ENCODE measurements at regions not wholly inside any gene's neighbourhood (a gene's known extent, or its start where the extent isn't known, plus 50 kb on each side); places are given as distances from the start of the nearest gene placed in this dataset.

- no peak for TF ChIP-seq NFYB (CRISPR knock-in tag; conservative IDR thresholded peaks at IDR 0.05; ENCODE audit: low read depth)
- TF ChIP-seq CTCF (IDR thresholded peaks at IDR 0.05), result no peak
Observed at GRCh38 chr3:64885055-64885454, 197.3 kb upstream of the ADAMTS9 start.

Data from WTC11 (cell line).